Fibroblast of lung (primary cell): ENCODE measurements at regions not wholly inside any gene's neighbourhood (a gene's known extent, or its start where the extent isn't known, plus 50 kb on each side); places are given as distances from the start of the nearest gene placed in this dataset.

Source experiments
- DNase-seq, 2 donors: peaks; one replicate each; pipeline versions ENCODE4 v3.0.0 to v3.0.0-alpha.2; 2010; ENCODE audit warnings: low read depth in 2 of 2
- H2AFZ ChIP-seq: 2 replicates; pipeline ENCODE4 v1.5.1; 2012; ENCODE audit warnings: low read length, control low read depth, inconsistent platforms
- H3K27ac ChIP-seq: 2 replicates; pipeline ENCODE4 v1.5.1; 2011; ENCODE audit warnings: low read length, control low read depth; ENCODE audit not compliant: insufficient read depth
- H3K27me3 ChIP-seq: 2 replicates; pipeline ENCODE4 v1.5.1; 2011; ENCODE audit warnings: mild to moderate bottlenecking, low read length; ENCODE audit not compliant: control insufficient read depth, insufficient read depth
- H3K36me3 ChIP-seq: 2 replicates; pipeline ENCODE4 v1.5.1; 2011; ENCODE audit warnings: low read length; ENCODE audit not compliant: control insufficient read depth, insufficient read depth
- H3K4me1 ChIP-seq: 2 replicates; pipeline ENCODE4 v1.5.1; 2011; ENCODE audit warnings: low read length; ENCODE audit not compliant: control insufficient read depth, insufficient read depth; ENCODE audit errors: extremely low read depth
- H3K4me2 ChIP-seq: 2 replicates; pipeline ENCODE4 v1.5.1; 2011; ENCODE audit warnings: low read length, control low read depth; ENCODE audit not compliant: insufficient read depth; ENCODE audit errors: extremely low read depth
- H3K4me3 ChIP-seq, 4 experiments: fragments of 200-600 bp in 1 of 4; sonication (generic) in 1 of 4; replicated peaks in 1 of 4; 2 replicates each; pipeline ENCODE4 v1.5.1; 2011 to 2016; ENCODE audit warnings: low read length in 4 of 4, low read depth in 3 of 4, mild to moderate bottlenecking in 3 of 4, control low read depth in 2 of 4, inconsistent platforms in 1 of 4, mixed read lengths in 1 of 4; ENCODE audit not compliant: insufficient read depth in 1 of 4; ENCODE audit errors: control extremely low read depth in 1 of 4
- H3K79me2 ChIP-seq: 2 replicates; pipeline ENCODE4 v1.5.1; 2012; ENCODE audit warnings: mild to moderate bottlenecking, low read length, inconsistent platforms; ENCODE audit not compliant: control insufficient read depth, insufficient read depth
- H3K9ac ChIP-seq: 2 replicates; pipeline ENCODE4 v1.5.1; 2011; ENCODE audit warnings: mild to moderate bottlenecking, low read length, control low read depth; ENCODE audit not compliant: insufficient read depth
- H3K9me3 ChIP-seq: 2 replicates; pipeline ENCODE4 v1.5.1; 2012; ENCODE audit warnings: low read depth, low read length; ENCODE audit not compliant: control insufficient read depth, insufficient read depth
- H4K20me1 ChIP-seq: 2 replicates; pipeline ENCODE4 v1.5.1; 2011; ENCODE audit warnings: low read length; ENCODE audit not compliant: control insufficient read depth, insufficient read depth; ENCODE audit errors: extremely low read depth
- CTCF ChIP-seq, 2 donors: IDR thresholded peaks in 1 of 2; conservative IDR thresholded peaks in 1 of 2; 1 replicate in 1 of 2; 2 replicates in 1 of 2; pipeline ENCODE4 v1.5.1; 2011 to 2012; ENCODE audit warnings: low read length in 2 of 2, control low read depth in 1 of 2, inconsistent platforms in 1 of 2, low read depth in 1 of 2, mild to moderate bottlenecking in 1 of 2
- EZH2 ChIP-seq: IDR thresholded peaks from 2 replicates; pipeline ENCODE4 v1.5.1; 2012; ENCODE audit warnings: low read length, control low read depth, mild to moderate bottlenecking; ENCODE audit errors: missing control alignments

- Histone ChIP-seq H3K27me3 (no peaks in the 10 kb centered on the region), H3K36me3 (no peaks in the 10 kb centered on the region), H3K27ac (no peak overlapping the region), H3K9me3 (no peaks in the 10 kb centered on the region), H3K4me2 (no peak overlapping the region), H3K9ac (no peak overlapping the region), H4K20me1 (no peaks in the 10 kb centered on the region), H3K4me1 (no peaks in the 10 kb centered on the region), H3K4me3 (no peak overlapping the region), H3K79me2 (no peaks in the 10 kb centered on the region), H2AFZ (no peak overlapping the region)
- TF ChIP-seq EZH2: no peak
- TF ChIP-seq CTCF (conservative IDR thresholded peaks at IDR 0.05 in 1 of 2, IDR thresholded peaks at IDR 0.05 in 1 of 2; ENCODE audit: low read depth in 1 of 2, low read length in 2 of 2): no peak
- DNase-seq: no peak
These were observed 152.3 kb downstream of the AASDH start for GRCh38 chr4:56235011-56235410.

GRCh38 chr4:56234098-56234497, 153.2 kb downstream of the AASDH start:
- Histone ChIP-seq H3K4me3 (no peak overlapping the region), H3K9ac (no peak overlapping the region), H3K4me1 (no peaks in the 10 kb centered on the region), H2AFZ (no peak overlapping the region), H3K79me2 (no peaks in the 10 kb centered on the region), H4K20me1 (no peaks in the 10 kb centered on the region), H3K4me2 (no peak overlapping the region), H3K36me3 (no peaks in the 10 kb centered on the region), H3K27ac (no peak overlapping the region), H3K9me3 (no peaks in the 10 kb centered on the region), H3K27me3 (no peaks in the 10 kb centered on the region)
- TF ChIP-seq CTCF (conservative IDR thresholded peaks at IDR 0.05 in 1 of 2, IDR thresholded peaks at IDR 0.05 in 1 of 2; ENCODE audit: low read depth in 1 of 2, low read length in 2 of 2) (no peak), EZH2 (no peak)
- no peak for DNase-seq

GRCh38 chr4:56231410-56231809, 155.9 kb downstream of the AASDH start:
- H3K9me3 ChIP-seq: no peaks in the 10 kb centered on the region
- H3K79me2 ChIP-seq: no peaks in the 10 kb centered on the region
- H2AFZ ChIP-seq: no peak overlapping the region
- no peaks in the 10 kb centered on the region for H4K20me1 ChIP-seq
- no peak for DNase-seq
- H3K4me2 ChIP-seq: no peak overlapping the region
- no peaks in the 10 kb centered on the region for H3K27me3 ChIP-seq
- H3K9ac ChIP-seq: no peak overlapping the region
- TF ChIP-seq CTCF (conservative IDR thresholded peaks at IDR 0.05 in 1 of 2, IDR thresholded peaks at IDR 0.05 in 1 of 2; ENCODE audit: low read depth in 1 of 2, low read length in 2 of 2) (no peak), EZH2 (no peak)
- H3K36me3 ChIP-seq: no peaks in the 10 kb centered on the region
- H3K4me1 ChIP-seq: no peaks in the 10 kb centered on the region
- H3K4me3 ChIP-seq: no peak overlapping the region
- H3K27ac ChIP-seq: no peak overlapping the region
